Left hindlimb (tissue), 1 donor: ENCODE measurements at regions not wholly inside any gene's neighbourhood (a gene's known extent, or its start where the extent isn't known, plus 50 kb on each side); places are given as distances from the start of the nearest gene placed in this dataset.
"Not testable (repeated sequence)": the region's sequence is repeated elsewhere in the genome, so short reads cannot be mapped to it uniquely, and the experiment has no call there.

ENCODE experiments used
- DNase-seq: peaks from one replicate; pipeline ENCODE4 v3.0.0-alpha.2; 2018

- DNase-seq = no peak
Measured at GRCh38 chr16:26510924-26511323, 555.8 kb upstream of the C16orf82 start.

GRCh38 chr16:26511463-26511862 lies 555.3 kb upstream of the C16orf82 start:
- DNase-seq = no peak

GRCh38 chr16:26521626-26522025 lies 545.1 kb upstream of the C16orf82 start:
- DNase-seq = no peak

GRCh38 chr16:26524281-26524680 lies 542.4 kb upstream of the C16orf82 start:
- no peak for DNase-seq

- DNase-seq = no peak
Measured at GRCh38 chr16:26524846-26525245, 541.9 kb upstream of the C16orf82 start.

GRCh38 chr16:26525856-26526255 lies 540.9 kb upstream of the C16orf82 start:
- no peak for DNase-seq

GRCh38 chr16:26526633-26527032 lies 540.1 kb upstream of the C16orf82 start:
- DNase-seq = no peak

GRCh38 chr16:26530584-26531289 lies 536.0 kb upstream of the C16orf82 start:
- DNase-seq = no peak

GRCh38 chr16:26531290-26531730 lies 535.4 kb upstream of the C16orf82 start:
- DNase-seq = no peak

- no peak for DNase-seq
Measured at GRCh38 chr16:26532456-26532855, 534.3 kb upstream of the C16orf82 start.

- no peak for DNase-seq
Measured at GRCh38 chr16:26542198-26542597, 524.5 kb upstream of the C16orf82 start.

- no peak for DNase-seq
Measured at GRCh38 chr16:26546573-26546972, 520.2 kb upstream of the C16orf82 start.

GRCh38 chr16:26547681-26548080 lies 519.0 kb upstream of the C16orf82 start:
- DNase-seq = no peak

GRCh38 chr16:26550111-26550610 lies 516.6 kb upstream of the C16orf82 start:
- DNase-seq = no peak

GRCh38 chr16:26554030-26554429 lies 512.7 kb upstream of the C16orf82 start:
- DNase-seq = no peak

- DNase-seq = no peak
Measured at GRCh38 chr16:26561303-26561702, 505.4 kb upstream of the C16orf82 start.

- no peak for DNase-seq
Measured at GRCh38 chr16:26563018-26563417, 503.7 kb upstream of the C16orf82 start.

- no peak for DNase-seq
Measured at GRCh38 chr16:26567356-26567755, 499.4 kb upstream of the C16orf82 start.

- no peak for DNase-seq
Measured at GRCh38 chr16:26569793-26570192, 496.9 kb upstream of the C16orf82 start.

- DNase-seq = no peak
Measured at GRCh38 chr16:26578748-26579147, 488.0 kb upstream of the C16orf82 start.

- no peak for DNase-seq
Measured at GRCh38 chr16:26583803-26584202, 482.9 kb upstream of the C16orf82 start.

GRCh38 chr16:26593700-26594099 lies 473.0 kb upstream of the C16orf82 start:
- DNase-seq = no peak

GRCh38 chr16:26594666-26595065 lies 472.1 kb upstream of the C16orf82 start:
- no peak for DNase-seq

- no peak for DNase-seq
Measured at GRCh38 chr16:26595199-26595598, 471.5 kb upstream of the C16orf82 start.

GRCh38 chr16:26596033-26596432 lies 470.7 kb upstream of the C16orf82 start:
- not testable (repeated sequence) for DNase-seq
